Endothelial cell of umbilical vein (primary cell): ENCODE measurements at regions not wholly inside any gene's neighbourhood (a gene's known extent, or its start where the extent isn't known, plus 50 kb on each side); places are given as distances from the start of the nearest gene placed in this dataset.

Experiments used
- BruUV-seq: library from RNA; stranded (reverse); fragments of 400-500 nt; replicated peaks from 2 replicates; lab custom pipeline; 2021; lab: Mats Ljungman, UMichigan
- CTCF ChIA-PET: fragments of 300-600, 350-600 bp; sonication (Branson Sonifier 250); formaldehyde crosslinking; loops from one replicate; lab custom pipeline; 2021; ENCODE audit warnings: antibody characterized with exemption, inconsistent platforms; lab: Charles Lee
- POLR2A ChIA-PET: fragments of 300-600, 350-600 bp; sonication (Branson Sonifier 250); formaldehyde crosslinking; loops from one replicate; lab custom pipeline; 2021; ENCODE audit warnings: antibody characterized with exemption, inconsistent platforms; lab: Charles Lee
- DNase-seq: peaks from one replicate; pipeline ENCODE4 v3.0.0-alpha.2; 2011; ENCODE audit warnings: low read depth, low spot score
- FAIRE-seq: peaks from 2 replicates; lab custom pipeline; 2011; peaks lifted over from hg19 to GRCh38; lab: Jason Lieb, UNC
- H2AFZ ChIP-seq: 2 replicates; pipeline ENCODE4 v1.6.0; 2012; ENCODE audit warnings: low read depth, low read length, control low read depth, inconsistent platforms
- H3K27ac ChIP-seq: 2 replicates; pipeline ENCODE4 v1.5.1; 2011; ENCODE audit warnings: low read depth, mild to moderate bottlenecking, control low read depth, low read length, moderate library complexity; ENCODE audit not compliant: insufficient read depth
- H3K27me3 ChIP-seq, 2 experiments: 2 replicates each; pipeline versions ENCODE4 v1.6.0 to v1.6.1; 2011; ENCODE audit warnings: low read length in 2 of 2, mixed read lengths in 1 of 2; ENCODE audit not compliant: control insufficient read depth in 2 of 2, insufficient read depth in 2 of 2
- H3K36me3 ChIP-seq, 2 experiments: 2 replicates in 1 of 2; 3 replicates in 1 of 2; pipeline ENCODE4 v1.5.1; 2011; ENCODE audit warnings: low read length in 2 of 2, mild to moderate bottlenecking in 1 of 2, moderate library complexity in 1 of 2; ENCODE audit not compliant: control insufficient read depth in 2 of 2, insufficient read depth in 2 of 2; ENCODE audit errors: extremely low read depth in 1 of 2
- H3K4me1 ChIP-seq: 3 replicates; pipeline ENCODE4 v1.5.1; 2011; ENCODE audit warnings: mild to moderate bottlenecking, low read length; ENCODE audit not compliant: control insufficient read depth, insufficient read depth; ENCODE audit errors: extremely low read depth
- H3K4me2 ChIP-seq: 2 replicates; pipeline ENCODE4 v1.6.1; 2011; ENCODE audit warnings: low read length, control low read depth, mixed read lengths; ENCODE audit not compliant: insufficient read depth
- H3K4me3 ChIP-seq, 3 experiments: fragments of 200-600 bp in 1 of 3; sonication (generic), shearing (Covaris generic) in 1 of 3; replicated peaks in 1 of 3; 2 replicates each; pipeline ENCODE4 v1.5.1; 2011 to 2016; ENCODE audit warnings: control low read depth in 3 of 3, low read length in 3 of 3, mild to moderate bottlenecking in 2 of 3, inconsistent platforms in 1 of 3, low read depth in 1 of 3, moderate library complexity in 1 of 3; ENCODE audit not compliant: insufficient read depth in 1 of 3
- H3K79me2 ChIP-seq: 2 replicates; pipeline ENCODE4 v1.6.0; 2012; ENCODE audit warnings: low read length, inconsistent platforms; ENCODE audit not compliant: control insufficient read depth, insufficient read depth
- H3K9ac ChIP-seq: replicated peaks from 2 replicates; pipeline ENCODE3; 2011; ENCODE audit warnings: low read length, control low read depth; ENCODE audit not compliant: insufficient read depth; ENCODE audit errors: extremely low read depth
- H3K9me1 ChIP-seq: replicated peaks from 3 replicates; pipeline ENCODE4 v1.6.0; 2011; ENCODE audit warnings: mild to moderate bottlenecking, low read length; ENCODE audit not compliant: control insufficient read depth, insufficient read depth; ENCODE audit errors: extremely low read depth
- H3K9me3 ChIP-seq: replicated peaks from 2 replicates; pipeline ENCODE4 v1.5.1; 2012; ENCODE audit warnings: low read length, inconsistent platforms; ENCODE audit not compliant: control insufficient read depth, insufficient read depth
- H4K20me1 ChIP-seq: replicated peaks from 2 replicates; pipeline ENCODE3; 2011; ENCODE audit warnings: mild to moderate bottlenecking, low read length; ENCODE audit not compliant: control insufficient read depth, insufficient read depth; ENCODE audit errors: extremely low read depth
- CTCF ChIP-seq, 2 donors: IDR thresholded peaks; 1 replicate in 1 of 2; 2 replicates in 1 of 2; pipeline ENCODE4 v1.5.1; 2011; ENCODE audit warnings: low read length in 2 of 2, mild to moderate bottlenecking in 2 of 2, moderate library complexity in 2 of 2, control low read depth in 1 of 2, inconsistent platforms in 1 of 2, low read depth in 1 of 2; ENCODE audit not compliant: insufficient read depth in 1 of 2; ENCODE audit errors: extremely low read depth in 1 of 2
- FOS ChIP-seq: IDR thresholded peaks from 2 replicates; pipeline ENCODE4 v1.6.1; 2011; ENCODE audit warnings: mild to moderate bottlenecking, low read length, moderate library complexity, borderline replicate concordance; ENCODE audit not compliant: insufficient read depth
- GATA2 ChIP-seq: IDR thresholded peaks from 2 replicates; pipeline ENCODE4 v1.7.0; 2011; ENCODE audit warnings: low read depth, mild to moderate bottlenecking, moderate library complexity, mixed read lengths, low read length; ENCODE audit not compliant: insufficient read length, insufficient read depth
- JUN ChIP-seq: IDR thresholded peaks from 2 replicates; pipeline ENCODE4 v1.6.1; 2011; ENCODE audit warnings: borderline replicate concordance, low read depth; ENCODE audit not compliant: insufficient read length, insufficient read depth
- MAX ChIP-seq: IDR thresholded peaks from 2 replicates; pipeline ENCODE4 v1.6.1; 2011; ENCODE audit not compliant: insufficient read depth, insufficient read length
- dilution Hi-C: fragments of 300-500 bp; cut with MboI; formaldehyde crosslinking; loops from one replicate; pipeline ENCODE4 v1.15.0; 2019; ENCODE audit warnings: low sequenced_read_pairs; ENCODE audit not compliant: extremely low pct_ligation_motif_present
- intact Hi-C: fragments of 100-400 bp; cut with micrococcal nuclease; formaldehyde crosslinking; loops from one replicate; pipeline ENCODE4 v1.10.0; 2022

GRCh38 chr13:50523307-50523706, 320.2 kb downstream of the DLEU7 start:
- no TSS peak for BruUV-seq
- FAIRE-seq (peak; percentile 43), DNase-seq (no peak)
- H3K79me2 ChIP-seq: no peaks in the 10 kb centered on the region
- H4K20me1 ChIP-seq: no peaks in the 10 kb centered on the region
- POLR2A ChIA-PET: no interaction called here
- CTCF ChIA-PET: no interaction called here
- dilution Hi-C loops: no loop called here
- no peak overlapping the region for H3K9ac ChIP-seq
- H3K36me3 ChIP-seq: no peaks in the 10 kb centered on the region
- H3K27me3 ChIP-seq: no peaks in the 10 kb centered on the region
- H3K27ac ChIP-seq: no peak overlapping the region
- no peak overlapping the region for H3K4me2 ChIP-seq
- no peaks in the 10 kb centered on the region for H3K4me1 ChIP-seq
- no peaks in the 10 kb centered on the region for H3K9me3 ChIP-seq
- no peak overlapping the region for H3K4me3 ChIP-seq
- no peaks in the 10 kb centered on the region for H3K9me1 ChIP-seq
- intact Hi-C loops: loop anchor here (10.0 kb wide), 1 partner anchor 859 kb away; no protein-coding TSS in a partner anchor
- TF ChIP-seq FOS: no peak
- H2AFZ ChIP-seq: no peak overlapping the region

- Histone ChIP-seq H2AFZ (no peak overlapping the region), H3K9ac (no peak overlapping the region), H3K9me3 (no peaks in the 10 kb centered on the region), H3K4me3 (no peak overlapping the region), H3K27me3 (no peaks in the 10 kb centered on the region), H3K27ac (no peak overlapping the region), H3K9me1 (no peaks in the 10 kb centered on the region), H4K20me1 (no peaks in the 10 kb centered on the region), H3K36me3 (no peaks in the 10 kb centered on the region), H3K79me2 (no peaks in the 10 kb centered on the region), H3K4me2 (no peak overlapping the region), H3K4me1 (peaks cover 2% of the 10 kb centered on the region)
- no peak for DNase-seq
- no peak for FAIRE-seq
- BruUV-seq: no TSS peak
- intact Hi-C loops: loop anchor here (10.0 kb wide), 1 partner anchor 860 kb away; no protein-coding TSS in a partner anchor
- POLR2A ChIA-PET: no interaction called here
- dilution Hi-C loops: no loop called here
- TF ChIP-seq JUN (no peak), GATA2 (no peak), MAX (no peak), CTCF (IDR thresholded peaks at IDR 0.05; ENCODE audit: extremely low read depth in 1 of 2, insufficient read depth in 1 of 2, low read depth in 1 of 2, low read length in 2 of 2) (no peak), FOS (no peak)
- CTCF ChIA-PET: interaction anchor here (0.9 to 1.7 kb wide), 2 partner anchors 12 to 354 kb away, joined by 3 to 5 read pairs; no protein-coding TSS in a partner anchor
Measured at GRCh38 chr13:50524560-50524959, 318.9 kb downstream of the DLEU7 start.
